Head of caudate nucleus (tissue), 42 donors: ENCODE measurements at regions not wholly inside any gene's neighbourhood (a gene's known extent, or its start where the extent isn't known, plus 50 kb on each side); places are given as distances from the start of the nearest gene placed in this dataset.

Source experiments
- DNase-seq, 42 donors: peaks; one replicate each; pipeline versions ENCODE4 v3.0.0 to v3.0.0-alpha.2; 2020 to 2021; ENCODE audit warnings: mixed read lengths in 7 of 42
- intact Hi-C: fragments of 100-400 bp; cut with DNase I; formaldehyde crosslinking; loops from one replicate; pipeline ENCODE4 v1.15.0; 2022

- peak in 2 of 42 donors; percentile 10 to 30 for DNase-seq
- intact Hi-C loops: no loop called here
Observed at GRCh38 chr14:27040552-27040951, 442.7 kb upstream of the NOVA1 start.

GRCh38 chr14:27049701-27050100 is 451.9 kb upstream of the NOVA1 start:
- intact Hi-C loops: no loop called here
- no peak for DNase-seq

- intact Hi-C loops: no loop called here
- peak in 1 of 42 donors; percentile 15 for DNase-seq
Observed at GRCh38 chr14:27050208-27050607, 452.4 kb upstream of the NOVA1 start.

GRCh38 chr14:27056586-27056985 is 458.8 kb upstream of the NOVA1 start:
- intact Hi-C loops: no loop called here
- no peak for DNase-seq

- no peak for DNase-seq
- intact Hi-C loops: no loop called here
Observed at GRCh38 chr14:27061299-27061698, 463.5 kb upstream of the NOVA1 start.

- intact Hi-C loops: no loop called here
- no peak for DNase-seq
Observed at GRCh38 chr14:27063959-27064358, 466.1 kb upstream of the NOVA1 start.

- intact Hi-C loops: no loop called here
Observed at GRCh38 chr14:27065886-27066285, 468.1 kb upstream of the NOVA1 start.

GRCh38 chr14:27067961-27068360 is 470.1 kb upstream of the NOVA1 start:
- DNase-seq: no peak
- intact Hi-C loops: no loop called here

More at GRCh38 chr14:27065886-27066285, 468.1 kb upstream of the NOVA1 start:
- no peak for DNase-seq

GRCh38 chr14:27072589-27072988 is 474.8 kb upstream of the NOVA1 start:
- no peak for DNase-seq
- intact Hi-C loops: no loop called here

GRCh38 chr14:27075503-27075902 is 477.7 kb upstream of the NOVA1 start:
- DNase-seq: no peak
- intact Hi-C loops: no loop called here

GRCh38 chr14:27077214-27077613 is 479.4 kb upstream of the NOVA1 start:
- intact Hi-C loops: no loop called here
- DNase-seq: no peak

GRCh38 chr14:27077710-27078109 is 479.9 kb upstream of the NOVA1 start:
- intact Hi-C loops: no loop called here
- DNase-seq: no peak

GRCh38 chr14:27078191-27078590 is 480.4 kb upstream of the NOVA1 start:
- intact Hi-C loops: no loop called here
- DNase-seq: no peak

- no peak for DNase-seq
- intact Hi-C loops: no loop called here
Observed at GRCh38 chr14:27079716-27080115, 481.9 kb upstream of the NOVA1 start.

GRCh38 chr14:27085500-27085899 is 487.7 kb upstream of the NOVA1 start:
- intact Hi-C loops: no loop called here
- no peak for DNase-seq

GRCh38 chr14:27090716-27091115 is 492.9 kb upstream of the NOVA1 start:
- DNase-seq: no peak
- intact Hi-C loops: no loop called here

GRCh38 chr14:27091973-27092372 is 494.1 kb upstream of the NOVA1 start:
- intact Hi-C loops: no loop called here
- DNase-seq: no peak

- intact Hi-C loops: no loop called here
- no peak for DNase-seq
Observed at GRCh38 chr14:27096091-27096490, 498.3 kb upstream of the NOVA1 start.

GRCh38 chr14:27098451-27098850 is 500.6 kb upstream of the NOVA1 start:
- intact Hi-C loops: no loop called here

GRCh38 chr14:27114180-27114579 is 516.3 kb upstream of the NOVA1 start:
- intact Hi-C loops: no loop called here
- no peak for DNase-seq

More at GRCh38 chr14:27098451-27098850, 500.6 kb upstream of the NOVA1 start:
- no peak for DNase-seq

GRCh38 chr14:27123162-27123561 is 525.3 kb upstream of the NOVA1 start:
- intact Hi-C loops: no loop called here
- DNase-seq: no peak

- no peak for DNase-seq
- intact Hi-C loops: no loop called here
Observed at GRCh38 chr14:27127838-27128237, 530.0 kb upstream of the NOVA1 start.
